ENCODE measurements at regions not wholly inside any gene's neighbourhood (a gene's known extent, or its start where the extent isn't known, plus 50 kb on each side); places are given as distances from the start of the nearest gene placed in this dataset.

GRCh38 chr21:22981819-22982218, 1983.6 kb downstream of the NCAM2 start:
- H3K27me3 ChIP-seq (replicated peaks; ENCODE audit: control insufficient read depth, insufficient read depth, low read length) = no peaks in the 10 kb centered on the region
- H3K4me3 ChIP-seq (replicated peaks; ENCODE audit: low read depth, low read length) = no peak overlapping the region
- no peak for DNase-seq (ENCODE audit: extremely low read depth, insufficient read length)
- no peak for TF ChIP-seq CTCF (IDR thresholded peaks at IDR 0.05; ENCODE audit: insufficient read depth, low read length, poor library complexity, severe bottlenecking)
- no peaks in the 10 kb centered on the region for H3K36me3 ChIP-seq (ENCODE audit: control insufficient read depth, insufficient read depth, low read length)

GRCh38 chr21:22993144-22993543, 1994.9 kb downstream of the NCAM2 start:
- H3K27me3 ChIP-seq (replicated peaks; ENCODE audit: control insufficient read depth, insufficient read depth, low read length) = no peaks in the 10 kb centered on the region
- no peak for TF ChIP-seq CTCF (IDR thresholded peaks at IDR 0.05; ENCODE audit: insufficient read depth, low read length, poor library complexity, severe bottlenecking)
- H3K4me3 ChIP-seq (replicated peaks; ENCODE audit: low read depth, low read length) = no peak overlapping the region
- H3K36me3 ChIP-seq (ENCODE audit: control insufficient read depth, insufficient read depth, low read length) = no peaks in the 10 kb centered on the region
- no peak for DNase-seq (ENCODE audit: extremely low read depth, insufficient read length)

GRCh38 chr21:22993822-22994574, 1995.8 kb downstream of the NCAM2 start:
- no peak for TF ChIP-seq CTCF (IDR thresholded peaks at IDR 0.05; ENCODE audit: insufficient read depth, low read length, poor library complexity, severe bottlenecking)
- Histone ChIP-seq H3K36me3 (ENCODE audit: control insufficient read depth, insufficient read depth, low read length) (no peaks in the 10 kb centered on the region), H3K27me3 (replicated peaks; ENCODE audit: control insufficient read depth, insufficient read depth, low read length) (no peaks in the 10 kb centered on the region), H3K4me3 (replicated peaks; ENCODE audit: low read depth, low read length) (no peak overlapping the region)
- DNase-seq (ENCODE audit: extremely low read depth, insufficient read length) = no peak

GRCh38 chr21:23003951-23004350, 2005.7 kb downstream of the NCAM2 start:
- no peaks in the 10 kb centered on the region for H3K27me3 ChIP-seq (replicated peaks; ENCODE audit: control insufficient read depth, insufficient read depth, low read length)
- H3K4me3 ChIP-seq (replicated peaks; ENCODE audit: low read depth, low read length) = no peak overlapping the region
- no peaks in the 10 kb centered on the region for H3K36me3 ChIP-seq (ENCODE audit: control insufficient read depth, insufficient read depth, low read length)
- no peak for TF ChIP-seq CTCF (IDR thresholded peaks at IDR 0.05; ENCODE audit: insufficient read depth, low read length, poor library complexity, severe bottlenecking)
- DNase-seq (ENCODE audit: extremely low read depth, insufficient read length) = no peak

- no peak for DNase-seq (ENCODE audit: extremely low read depth, insufficient read length)
- no peak for TF ChIP-seq CTCF (IDR thresholded peaks at IDR 0.05; ENCODE audit: insufficient read depth, low read length, poor library complexity, severe bottlenecking)
- H3K4me3 ChIP-seq (replicated peaks; ENCODE audit: low read depth, low read length) = no peak overlapping the region
Observed at GRCh38 chr21:23008601-23009202, 2010.5 kb downstream of the NCAM2 start.

More at GRCh38 chr21:23008601-23009202, 2010.5 kb downstream of the NCAM2 start:
- Histone ChIP-seq H3K36me3 (ENCODE audit: control insufficient read depth, insufficient read depth, low read length) (no peaks in the 10 kb centered on the region), H3K27me3 (replicated peaks; ENCODE audit: control insufficient read depth, insufficient read depth, low read length) (no peaks in the 10 kb centered on the region)
